Pancreas (tissue), 10 donors: ENCODE measurements at regions not wholly inside any gene's neighbourhood (a gene's known extent, or its start where the extent isn't known, plus 50 kb on each side); places are given as distances from the start of the nearest gene placed in this dataset.
A peak's percentile ranks its signal among the peaks of the same experiment; 100 is the strongest.

Experiments used
- ATAC-seq, 4 donors: fragments of 200-7000 bp; cut with Tn5 transposase; one replicate each; pipeline versions ENCODE4 v1.8.0 to v1.9.1; 2020; ENCODE audit warnings: mild to moderate bottlenecking in 4 of 4, moderate library complexity in 4 of 4
- DNase-seq, 6 donors: peaks; one replicate each; pipeline ENCODE4 v3.0.0-alpha.2; 2020
- FAIRE-seq: peaks from 2 replicates; lab custom pipeline; 2012; peaks lifted over from hg19 to GRCh38; lab: Jason Lieb, UNC
- H3K27ac ChIP-seq, 4 donors: fragments of 200-600 bp; sonication (generic); 1 replicate in 3 of 4; 2 replicates in 1 of 4; pipeline versions ENCODE4 v1.5.0 to v1.8.0; 2020
- H3K27me3 ChIP-seq, 4 donors: fragments of 200-600 bp; one replicate each; pipeline ENCODE4 v1.8.0; 2021
- H3K36me3 ChIP-seq, 3 donors: fragments of 200-600 bp; sonication (generic) in 1 of 3; one replicate each; pipeline versions ENCODE4 v1.5.0 to v1.8.0; 2020 to 2021
- H3K4me1 ChIP-seq, 3 donors: fragments of 200-600 bp; one replicate each; pipeline ENCODE4 v1.8.0; 2021
- H3K4me3 ChIP-seq, 4 donors: fragments of 200-600 bp; sonication (generic) in 2 of 4; one replicate each; pipeline versions ENCODE4 v1.5.0 to v1.8.0; 2020 to 2021
- H3K9me3 ChIP-seq, 4 donors: fragments of 200-600 bp; one replicate each; pipeline ENCODE4 v1.8.0; 2021
- CTCF ChIP-seq, 4 donors: fragments of 200-600 bp; sonication (generic) in 3 of 4; IDR thresholded peaks; one replicate each; pipeline versions ENCODE4 v1.5.0 to v1.8.0; 2021; ENCODE audit warnings: antibody characterized with exemption in 4 of 4
- WGBS, 2 donors: extraction: QIAGEN DNeasy Blood & Tissue Kit; methylation state at CpG; one replicate each; pipeline ENCODE4 v1.1.7; 2013; 5-methylcytosine and 5-hydroxymethylcytosine counted together
- intact Hi-C, 3 donors: fragments of 100-400 bp; cut with DNase I; formaldehyde crosslinking; loops; one replicate each; pipeline versions ENCODE4 v1.11.1 to v1.14.2; 2022
- donor health status: healthy with polysubstance abuse.
- donor health status: DM: no; HTN: no; CAD: no; lungs with moderate emphysema.
- donor health status: DM: no; HTN: no; CAD: no.
- donor health status: control.
- donor health status: control.
- donor health status: Bipolar disorder and iron deficiency.
- donor health status: DM: yes; HTN: yes; CAD: no.
- donor health status: DM: no; HTN: no; CAD: no.
- donor health status: DM: no; HTN: no; CAD: no.
- donor health status: DM: yes; HTN: yes; CAD: no.

GRCh38 chr5:74257645-74258313 is 382.7 kb downstream of the ENC1 start:
- 20 to 26% methylated on average over 6 of the region's 6 CpGs for WGBS, 2 donors
- ATAC-seq: peak; percentile 66 to 86 (median 83)
- no peak overlapping the region for H3K4me3 ChIP-seq
- no peak for TF ChIP-seq CTCF (IDR thresholded peaks at IDR 0.05)
- H3K27me3 ChIP-seq: no peaks in the 10 kb centered on the region
- no peaks in the 10 kb centered on the region for H3K9me3 ChIP-seq
- peak; percentile 17 for FAIRE-seq
- peak overlapping the region in 2 of 4 donors; percentile 13 to 35 for H3K27ac ChIP-seq
- peaks cover 6 to 27% (median 15%) of the 10 kb centered on the region in 3 donors for H3K4me1 ChIP-seq
- H3K36me3 ChIP-seq: no peaks in the 10 kb centered on the region
- intact Hi-C loops: no loop called here
- DNase-seq: peak in 3 of 6 donors; percentile 29 to 50 (median 32)

GRCh38 chr5:74257060-74257527 is 383.4 kb downstream of the ENC1 start:
- no peak for TF ChIP-seq CTCF (IDR thresholded peaks at IDR 0.05)
- no peak for FAIRE-seq
- DNase-seq: no peak
- no peaks in the 10 kb centered on the region for H3K9me3 ChIP-seq
- intact Hi-C loops: no loop called here
- 84 to 86% methylated on average over 5 of the region's 5 CpGs for WGBS, 2 donors
- no peak overlapping the region for H3K4me3 ChIP-seq
- no peaks in the 10 kb centered on the region for H3K36me3 ChIP-seq
- no peaks in the 10 kb centered on the region for H3K27me3 ChIP-seq
- peak in 1 of 4 donors; percentile 11 for ATAC-seq
- H3K27ac ChIP-seq: peak overlapping the region in 1 of 4 donors; percentile 13
- H3K4me1 ChIP-seq: peaks cover 4 to 27% (median 14%) of the 10 kb centered on the region in 3 donors

GRCh38 chr5:74255692-74256392 is 384.7 kb downstream of the ENC1 start:
- WGBS, 2 donors: 95 to 97% methylated on average over 6 of the region's 6 CpGs
- H3K27me3 ChIP-seq: no peaks in the 10 kb centered on the region
- TF ChIP-seq CTCF (IDR thresholded peaks at IDR 0.05): no peak
- H3K36me3 ChIP-seq: no peaks in the 10 kb centered on the region
- H3K9me3 ChIP-seq: no peaks in the 10 kb centered on the region
- no peak for FAIRE-seq
- no peak for ATAC-seq
- no peak overlapping the region for H3K4me3 ChIP-seq
- H3K27ac ChIP-seq: no peak overlapping the region
- intact Hi-C loops: no loop called here
- peaks cover 0 to 18% (median 8%) of the 10 kb centered on the region in 3 donors for H3K4me1 ChIP-seq
- DNase-seq: no peak

GRCh38 chr5:74254257-74254656 is 386.3 kb downstream of the ENC1 start:
- intact Hi-C loops: no loop called here
- no peak for TF ChIP-seq CTCF (IDR thresholded peaks at IDR 0.05)

More at GRCh38 chr5:74254257-74254656, 386.3 kb downstream of the ENC1 start:
- H3K36me3 ChIP-seq: no peaks in the 10 kb centered on the region
- H3K4me1 ChIP-seq: peaks cover 0 to 18% (median 8%) of the 10 kb centered on the region in 3 donors
- H3K4me3 ChIP-seq: no peak overlapping the region
- WGBS, 2 donors: 89 to 93% methylated on average over 1 of the region's 1 CpG
- ATAC-seq (no peak), DNase-seq (no peak), FAIRE-seq (no peak)
- H3K27ac ChIP-seq: no peak overlapping the region
- no peaks in the 10 kb centered on the region for H3K9me3 ChIP-seq
- no peaks in the 10 kb centered on the region for H3K27me3 ChIP-seq
